K562 (cell line): ENCODE measurements at regions not wholly inside any gene's neighbourhood (a gene's known extent, or its start where the extent isn't known, plus 50 kb on each side); places are given as distances from the start of the nearest gene placed in this dataset.

ENCODE experiments used
- BHLHE40 ChIP-seq: IDR thresholded peaks from 2 replicates; pipeline ENCODE4 v1.6.1; 2011; ENCODE audit warnings: low read length, improper control_type of control experiment
- CAMTA2 ChIP-seq: fragments of 250-450 bp; sonication (Bioruptor Pico); conservative IDR thresholded peaks from 2 replicates; pipeline ENCODE4 v1.5.1; 2022
- ERF ChIP-seq: fragments of 450-650 bp; formaldehyde crosslinking; IDR thresholded peaks from 2 replicates; pipeline ENCODE4 v1.4.0; 2020; ENCODE audit warnings: mild to moderate bottlenecking, mixed read lengths
- ETV6 ChIP-seq, 3 experiments: fragments of 150-350 bp in 1 of 3; sonication (generic) in 1 of 3; formaldehyde crosslinking in 1 of 3; IDR thresholded peaks; 2 replicates each; pipeline versions ENCODE4 v1.6.1 to v1.8.0; 2014 to 2022; ENCODE audit warnings: borderline replicate concordance in 2 of 3, low read depth in 2 of 3, antibody characterized with exemption in 1 of 3, low read length in 1 of 3, mild to moderate bottlenecking in 1 of 3, missing genetic modification reagents in 1 of 3
- FOXK2 ChIP-seq, 2 experiments: fragments of 450-650 bp; IDR thresholded peaks in 1 of 2; conservative IDR thresholded peaks in 1 of 2; 2 replicates each; pipeline ENCODE4 v1.6.1; 2016; ENCODE audit warnings: low read depth in 2 of 2, mild to moderate bottlenecking in 1 of 2
- HEY1 ChIP-seq: fragments of 250-450 bp; sonication (Bioruptor Pico); IDR thresholded peaks from 2 replicates; pipeline ENCODE4 v1.5.0; 2020; ENCODE audit warnings: mild to moderate bottlenecking, moderate library complexity, borderline replicate concordance
- HLTF ChIP-seq: fragments of 450-650 bp; IDR thresholded peaks from 2 replicates; pipeline ENCODE4 v1.6.1; 2016
- ILK ChIP-seq: fragments of 450-650 bp; IDR thresholded peaks from 2 replicates; pipeline ENCODE4 v1.6.1; 2016; ENCODE audit warnings: missing genetic modification characterization, low read depth, mild to moderate bottlenecking, missing compliant biosample characterization, moderate library complexity, borderline replicate concordance
- JUNB ChIP-seq: fragments of 450-650 bp; formaldehyde crosslinking; conservative IDR thresholded peaks from 2 replicates; pipeline ENCODE4 v1.4.0; 2020; ENCODE audit warnings: mild to moderate bottlenecking
- KLF16 ChIP-seq: IDR thresholded peaks from 2 replicates; pipeline ENCODE4 v1.6.1; 2016; ENCODE audit warnings: antibody characterized with exemption
- MTA1 ChIP-seq: fragments of 450-650 bp; IDR thresholded peaks from 2 replicates; pipeline ENCODE4 v1.6.1; 2017; ENCODE audit warnings: borderline replicate concordance
- NFE2 ChIP-seq: IDR thresholded peaks from 2 replicates; pipeline ENCODE4 v1.6.1; 2014; ENCODE audit warnings: antibody characterized with exemption, low read depth
- OTX1 ChIP-seq: fragments of 450-650 bp; formaldehyde crosslinking; IDR thresholded peaks from 2 replicates; pipeline ENCODE4 v1.4.0; 2022; ENCODE audit warnings: mild to moderate bottlenecking
- PML ChIP-seq: IDR thresholded peaks from 2 replicates; pipeline ENCODE4 v1.6.1; 2012; ENCODE audit warnings: low read length, inconsistent platforms
- SAP30 ChIP-seq: fragments of 200-600 bp; sonication (generic); IDR thresholded peaks from 2 replicates; pipeline ENCODE4 v1.6.1; 2012; ENCODE audit warnings: borderline replicate concordance, low read depth, mild to moderate bottlenecking, moderate library complexity, low read length, control low read depth, inconsistent platforms; ENCODE audit not compliant: insufficient read depth, poor library complexity, severe bottlenecking
- ZEB2 ChIP-seq: fragments of 450-650 bp; IDR thresholded peaks from 2 replicates; pipeline ENCODE4 v1.6.1; 2016
- ZNF253 ChIP-seq: fragments of 250-450 bp; sonication (Bioruptor Pico); conservative IDR thresholded peaks from 2 replicates; pipeline ENCODE4 v1.6.1; 2021; ENCODE audit warnings: mild to moderate bottlenecking
- TF ChIP-seq, protein P1 (sequence below): sonication (generic); formaldehyde crosslinking; IDR thresholded peaks from 2 replicates; pipeline ENCODE4 v1.8.1; 2023; ENCODE audit warnings: missing genetic modification reagents, mild to moderate bottlenecking, borderline replicate concordance
- TF ChIP-seq, protein P2 (sequence below): fragments of 450-650 bp; IDR thresholded peaks from 2 replicates; pipeline ENCODE4 v1.7.0; 2016; ENCODE audit warnings: borderline replicate concordance
- TF ChIP-seq, protein P3 (sequence below), 2 experiments: IDR thresholded peaks in 1 of 2; conservative IDR thresholded peaks in 1 of 2; 2 replicates each; pipeline ENCODE4 v1.6.1; 2016; ENCODE audit warnings: low read depth in 2 of 2, mild to moderate bottlenecking in 1 of 2, missing compliant biosample characterization in 1 of 2, missing genetic modification characterization in 1 of 2, moderate library complexity in 1 of 2

DNA sequence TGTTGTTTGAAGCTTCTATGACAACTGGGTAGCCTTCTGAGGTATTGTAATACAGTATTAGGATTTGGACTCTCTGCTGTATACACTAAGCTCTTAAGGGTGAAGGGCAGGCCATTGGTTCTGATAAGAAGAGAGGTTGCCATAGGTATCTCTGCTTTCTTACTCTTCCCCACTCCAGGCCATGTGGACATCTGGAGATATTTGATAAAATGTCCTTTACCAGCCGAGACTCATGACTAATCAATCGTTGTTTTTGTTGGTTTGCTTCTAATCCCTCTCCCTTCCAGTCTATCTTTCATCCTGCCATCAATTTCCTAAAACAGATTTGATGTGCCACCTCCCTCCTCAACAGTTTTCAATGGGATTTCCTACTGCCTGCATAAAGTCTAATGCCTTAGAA is 64.6 kb upstream of the WDR26 start (continued):
- TF ChIP-seq, protein P1, sequence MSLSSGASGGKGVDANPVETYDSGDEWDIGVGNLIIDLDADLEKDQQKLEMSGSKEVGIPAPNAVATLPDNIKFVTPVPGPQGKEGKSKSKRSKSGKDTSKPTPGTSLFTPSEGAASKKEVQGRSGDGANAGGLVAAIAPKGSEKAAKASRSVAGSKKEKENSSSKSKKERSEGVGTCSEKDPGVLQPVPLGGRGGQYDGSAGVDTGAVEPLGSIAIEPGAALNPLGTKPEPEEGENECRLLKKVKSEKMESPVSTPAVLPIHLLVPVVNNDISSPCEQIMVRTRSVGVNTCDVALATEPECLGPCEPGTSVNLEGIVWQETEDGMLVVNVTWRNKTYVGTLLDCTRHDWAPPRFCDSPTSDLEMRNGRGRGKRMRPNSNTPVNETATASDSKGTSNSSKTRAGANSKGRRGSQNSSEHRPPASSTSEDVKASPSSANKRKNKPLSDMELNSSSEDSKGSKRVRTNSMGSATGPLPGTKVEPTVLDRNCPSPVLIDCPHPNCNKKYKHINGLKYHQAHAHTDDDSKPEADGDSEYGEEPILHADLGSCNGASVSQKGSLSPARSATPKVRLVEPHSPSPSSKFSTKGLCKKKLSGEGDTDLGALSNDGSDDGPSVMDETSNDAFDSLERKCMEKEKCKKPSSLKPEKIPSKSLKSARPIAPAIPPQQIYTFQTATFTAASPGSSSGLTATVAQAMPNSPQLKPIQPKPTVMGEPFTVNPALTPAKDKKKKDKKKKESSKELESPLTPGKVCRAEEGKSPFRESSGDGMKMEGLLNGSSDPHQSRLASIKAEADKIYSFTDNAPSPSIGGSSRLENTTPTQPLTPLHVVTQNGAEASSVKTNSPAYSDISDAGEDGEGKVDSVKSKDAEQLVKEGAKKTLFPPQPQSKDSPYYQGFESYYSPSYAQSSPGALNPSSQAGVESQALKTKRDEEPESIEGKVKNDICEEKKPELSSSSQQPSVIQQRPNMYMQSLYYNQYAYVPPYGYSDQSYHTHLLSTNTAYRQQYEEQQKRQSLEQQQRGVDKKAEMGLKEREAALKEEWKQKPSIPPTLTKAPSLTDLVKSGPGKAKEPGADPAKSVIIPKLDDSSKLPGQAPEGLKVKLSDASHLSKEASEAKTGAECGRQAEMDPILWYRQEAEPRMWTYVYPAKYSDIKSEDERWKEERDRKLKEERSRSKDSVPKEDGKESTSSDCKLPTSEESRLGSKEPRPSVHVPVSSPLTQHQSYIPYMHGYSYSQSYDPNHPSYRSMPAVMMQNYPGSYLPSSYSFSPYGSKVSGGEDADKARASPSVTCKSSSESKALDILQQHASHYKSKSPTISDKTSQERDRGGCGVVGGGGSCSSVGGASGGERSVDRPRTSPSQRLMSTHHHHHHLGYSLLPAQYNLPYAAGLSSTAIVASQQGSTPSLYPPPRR (CRISPR knock-in tag) = peak; percentile 72; the same call in 1 of the 2 replicates
- TF ChIP-seq ZEB2 (peak; percentile 44; the same call in 1 of the 2 replicates), HLTF (no peak), NFE2 (0 out of 2 replicates have a peak, but pooled peaks have one; percentile 28), OTX1 (CRISPR knock-in tag) (no peak), FOXK2 (conservative IDR thresholded peaks at IDR 0.05 in 1 of 2, IDR thresholded peaks at IDR 0.05 in 1 of 2; ENCODE audit: low read depth in 2 of 2) (peak; percentile 30 to 45; a peak in 2 of 4 replicates), ETV6 (IDR thresholded peaks at IDR 0.05; ENCODE audit: borderline replicate concordance in 1 of 2, low read depth in 2 of 2, low read length in 1 of 2) (0 out of 4 replicates have a peak, but pooled peaks of 1 of the 2 experiments have one; percentile 19), ETV6 (CRISPR knock-in tag; IDR thresholded peaks at IDR 0.05; ENCODE audit: borderline replicate concordance) (no peak), CAMTA2 (CRISPR knock-in tag) (no peak), ERF (CRISPR knock-in tag) (no peak), KLF16 (peak; percentile 84), ZNF253 (CRISPR knock-in tag) (no peak), PML (peak; percentile 68; the same call in 1 of the 2 replicates), JUNB (CRISPR knock-in tag) (no peak), BHLHE40 (no peak), HEY1 (no peak), ILK (no peak), SAP30 (no peak), MTA1 (no peak)
- TF ChIP-seq, protein P2, sequence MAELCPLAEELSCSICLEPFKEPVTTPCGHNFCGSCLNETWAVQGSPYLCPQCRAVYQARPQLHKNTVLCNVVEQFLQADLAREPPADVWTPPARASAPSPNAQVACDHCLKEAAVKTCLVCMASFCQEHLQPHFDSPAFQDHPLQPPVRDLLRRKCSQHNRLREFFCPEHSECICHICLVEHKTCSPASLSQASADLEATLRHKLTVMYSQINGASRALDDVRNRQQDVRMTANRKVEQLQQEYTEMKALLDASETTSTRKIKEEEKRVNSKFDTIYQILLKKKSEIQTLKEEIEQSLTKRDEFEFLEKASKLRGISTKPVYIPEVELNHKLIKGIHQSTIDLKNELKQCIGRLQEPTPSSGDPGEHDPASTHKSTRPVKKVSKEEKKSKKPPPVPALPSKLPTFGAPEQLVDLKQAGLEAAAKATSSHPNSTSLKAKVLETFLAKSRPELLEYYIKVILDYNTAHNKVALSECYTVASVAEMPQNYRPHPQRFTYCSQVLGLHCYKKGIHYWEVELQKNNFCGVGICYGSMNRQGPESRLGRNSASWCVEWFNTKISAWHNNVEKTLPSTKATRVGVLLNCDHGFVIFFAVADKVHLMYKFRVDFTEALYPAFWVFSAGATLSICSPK = no peak
- TF ChIP-seq, protein P3, sequence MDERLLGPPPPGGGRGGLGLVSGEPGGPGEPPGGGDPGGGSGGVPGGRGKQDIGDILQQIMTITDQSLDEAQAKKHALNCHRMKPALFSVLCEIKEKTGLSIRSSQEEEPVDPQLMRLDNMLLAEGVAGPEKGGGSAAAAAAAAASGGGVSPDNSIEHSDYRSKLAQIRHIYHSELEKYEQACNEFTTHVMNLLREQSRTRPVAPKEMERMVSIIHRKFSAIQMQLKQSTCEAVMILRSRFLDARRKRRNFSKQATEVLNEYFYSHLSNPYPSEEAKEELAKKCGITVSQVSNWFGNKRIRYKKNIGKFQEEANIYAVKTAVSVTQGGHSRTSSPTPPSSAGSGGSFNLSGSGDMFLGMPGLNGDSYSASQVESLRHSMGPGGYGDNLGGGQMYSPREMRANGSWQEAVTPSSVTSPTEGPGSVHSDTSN (CRISPR knock-in tag; IDR thresholded peaks at IDR 0.05; ENCODE audit: low read depth) = no peak
- TF ChIP-seq, protein P3 (tag; conservative IDR thresholded peaks at IDR 0.05; ENCODE audit: low read depth) = peak; percentile 76
